HepG2 (cell line): ENCODE measurements at regions not wholly inside any gene's neighbourhood (a gene's known extent, or its start where the extent isn't known, plus 50 kb on each side); places are given as distances from the start of the nearest gene placed in this dataset.

Source experiments
- ATAC-seq: fragments of 200-7000 bp; cut with Tn5 transposase; 3 replicates; pipeline ENCODE4 v1.9.1; 2020; ENCODE audit warnings: mild to moderate bottlenecking, moderate library complexity
- BruUV-seq: library from RNA; stranded (reverse); fragments of 400-500 nt; replicated peaks from 2 replicates; lab custom pipeline; 2021; lab: Mats Ljungman, UMichigan
- CTCF ChIA-PET: fragments of 300-600 bp; formaldehyde crosslinking; extraction: SDS; loops from one replicate; lab custom pipeline; 2021; ENCODE audit warnings: low total read pairs, inconsistent platforms, low intra/inter-chr PET ratio; lab: Yijun Ruan, JAX
- POLR2A ChIA-PET: fragments of 350-600 bp; sonication (Branson Sonifier 250); formaldehyde crosslinking; loops from one replicate; lab custom pipeline; 2020; ENCODE audit warnings: antibody characterized with exemption, inconsistent platforms; lab: Yijun Ruan, JAX
- DNase-seq: peaks from one replicate; pipeline ENCODE4 v3.0.0-alpha.2; 2015; ENCODE audit warnings: low spot score
- FAIRE-seq: peaks from 3 replicates; lab custom pipeline; 2011; peaks lifted over from hg19 to GRCh38; lab: Jason Lieb, UNC
- H2AFZ ChIP-seq: one replicate; pipeline ENCODE4 v1.6.1; 2011; ENCODE audit warnings: low read length, inconsistent platforms
- H3K27ac ChIP-seq: fragments of 300-600 bp; 3 replicates; pipeline ENCODE4 v1.8.0; 2011; ENCODE audit warnings: mixed run types, mild to moderate bottlenecking, mixed read lengths, low read length, inconsistent platforms; ENCODE audit not compliant: insufficient read depth; ENCODE audit errors: extremely low read length
- H3K27me3 ChIP-seq, 2 experiments: fragments of 200-600 bp in 1 of 2; 2 replicates in 1 of 2; 3 replicates in 1 of 2; pipeline versions ENCODE4 v1.6.0 to v1.8.0; 2011; ENCODE audit warnings: low read length in 2 of 2, mild to moderate bottlenecking in 2 of 2, moderate library complexity in 2 of 2, inconsistent platforms in 1 of 2; ENCODE audit not compliant: insufficient read depth in 2 of 2, control insufficient read depth in 1 of 2
- H3K36me3 ChIP-seq, 2 experiments: fragments of 200-600 bp in 1 of 2; replicated peaks in 1 of 2; 2 replicates in 1 of 2; 3 replicates in 1 of 2; pipeline versions ENCODE4 v1.5.1 to v1.8.0; 2011; ENCODE audit warnings: low read length in 2 of 2, inconsistent platforms in 1 of 2; ENCODE audit not compliant: insufficient read depth in 2 of 2, control insufficient read depth in 1 of 2
- H3K4me1 ChIP-seq: 2 replicates; pipeline ENCODE4 v1.5.1; 2012; ENCODE audit warnings: low read length, inconsistent platforms; ENCODE audit not compliant: insufficient read depth
- H3K4me2 ChIP-seq: 2 replicates; pipeline ENCODE4 v1.6.0; 2011; ENCODE audit warnings: low read depth, low read length, inconsistent platforms
- H3K4me3 ChIP-seq, 3 experiments: fragments of 200-600 bp in 1 of 3; sonication (generic), shearing (Covaris generic) in 1 of 3; replicated peaks in 1 of 3; 2 replicates each; pipeline ENCODE4 v1.5.1; 2011 to 2016; ENCODE audit warnings: low read length in 3 of 3, inconsistent platforms in 2 of 3, low read depth in 2 of 3, mild to moderate bottlenecking in 2 of 3, control low read depth in 1 of 3, mixed read lengths in 1 of 3; ENCODE audit not compliant: insufficient read depth in 1 of 3
- H3K79me2 ChIP-seq: one replicate; pipeline ENCODE4 v1.6.1; 2011; ENCODE audit warnings: low read length, inconsistent platforms; ENCODE audit not compliant: insufficient read depth
- H3K9ac ChIP-seq: 2 replicates; pipeline ENCODE4 v1.6.0; 2011; ENCODE audit warnings: mild to moderate bottlenecking, low read depth, low read length, inconsistent platforms; ENCODE audit not compliant: insufficient read depth
- H3K9me3 ChIP-seq: 2 replicates; pipeline ENCODE4 v1.5.1; 2012; ENCODE audit warnings: mild to moderate bottlenecking, low read length
- H4K20me1 ChIP-seq: 2 replicates; pipeline ENCODE4 v1.6.0; 2011; ENCODE audit warnings: inconsistent platforms, mild to moderate bottlenecking, low read length, moderate library complexity; ENCODE audit not compliant: insufficient read depth
- DMAP1 ChIP-seq: IDR thresholded peaks from 2 replicates; pipeline ENCODE4 v1.6.1; 2016
- FOXA1 ChIP-seq, 2 experiments: fragments of 450-650 bp in 1 of 2; sonication (generic) in 1 of 2; formaldehyde crosslinking in 1 of 2; IDR thresholded peaks; 2 replicates each; pipeline versions ENCODE4 v1.4.0 to v1.6.1; 2016 to 2020; ENCODE audit warnings: missing genetic modification reagents in 1 of 2
- HNRNPLL ChIP-seq: fragments of 200-400 bp; formaldehyde crosslinking; IDR thresholded peaks from 2 replicates; pipeline ENCODE4 v1.6.1; 2017; ENCODE audit warnings: mild to moderate bottlenecking, low read depth, low read length; ENCODE audit not compliant: poor library complexity, severe bottlenecking
- MYC ChIP-seq: sonication (generic); formaldehyde crosslinking; IDR thresholded peaks from 2 replicates; pipeline ENCODE4 v1.9.0; 2021; ENCODE audit warnings: missing genetic modification reagents, borderline replicate concordance
- PAX8 ChIP-seq: sonication (generic); formaldehyde crosslinking; IDR thresholded peaks from 2 replicates; pipeline ENCODE4 v1.8.0; 2022; ENCODE audit warnings: mild to moderate bottlenecking, missing genetic modification reagents, borderline replicate concordance
- PAXIP1 ChIP-seq: sonication (generic); formaldehyde crosslinking; conservative IDR thresholded peaks from 2 replicates; pipeline ENCODE4 v1.4.0; 2020; ENCODE audit warnings: mild to moderate bottlenecking, missing genetic modification reagents, moderate library complexity
- SKIL ChIP-seq: sonication (generic); formaldehyde crosslinking; IDR thresholded peaks from 2 replicates; pipeline ENCODE4 v1.8.0; 2022; ENCODE audit warnings: missing genetic modification reagents, mild to moderate bottlenecking, moderate library complexity, borderline replicate concordance
- SRSF1 ChIP-seq: fragments of 200-400 bp; formaldehyde crosslinking; optimal IDR thresholded peaks from 2 replicates; pipeline ENCODE3; 2017; ENCODE audit warnings: mild to moderate bottlenecking, low read depth, low read length, moderate library complexity
- U2AF2 ChIP-seq: fragments of 200-400 bp; formaldehyde crosslinking; IDR thresholded peaks from 2 replicates; pipeline ENCODE4 v1.6.1; 2017; ENCODE audit warnings: low read depth, mild to moderate bottlenecking, low read length
- ZNF562 ChIP-seq: sonication (generic); formaldehyde crosslinking; IDR thresholded peaks from 2 replicates; pipeline ENCODE4 v1.8.0; 2022; ENCODE audit warnings: missing genetic modification reagents, borderline replicate concordance
- ZNF564 ChIP-seq: sonication (generic); formaldehyde crosslinking; IDR thresholded peaks from 2 replicates; pipeline ENCODE4 v1.8.1; 2023; ENCODE audit warnings: mild to moderate bottlenecking, missing genetic modification reagents
- ZNF576 ChIP-seq: sonication (generic); formaldehyde crosslinking; IDR thresholded peaks from 2 replicates; pipeline ENCODE4 v1.4.0; 2020; ENCODE audit warnings: mild to moderate bottlenecking, missing genetic modification reagents
- WGBS: methylation state at CpG from one replicate; pipeline ENCODE4 v1.1.6; 2017; ENCODE audit warnings: low lambda C conversion rate; 5-methylcytosine and 5-hydroxymethylcytosine counted together
- in situ Hi-C: cut with HindIII; loops from 2 replicates; pipeline ENCODE4 v1.10.0; 2017; ENCODE audit warnings: low pct_unique_long_range_greater_than_20kb; ENCODE audit not compliant: extremely low pct_ligation_motif_present
- intact Hi-C: fragments of 100-400 bp; cut with micrococcal nuclease; formaldehyde crosslinking; loops from one replicate; pipeline ENCODE4 v1.10.0; 2022; ENCODE audit not compliant: unreplicated experiment
- TF ChIP-seq, protein P1 (sequence below): sonication (generic); formaldehyde crosslinking; IDR thresholded peaks from 2 replicates; pipeline ENCODE4 v1.4.0; 2020; ENCODE audit warnings: missing genetic modification reagents
- TF ChIP-seq, protein P2 (sequence below): sonication (generic); formaldehyde crosslinking; IDR thresholded peaks from 2 replicates; pipeline ENCODE4 v1.4.0; 2020; ENCODE audit warnings: missing genetic modification reagents, borderline replicate concordance

DNA sequence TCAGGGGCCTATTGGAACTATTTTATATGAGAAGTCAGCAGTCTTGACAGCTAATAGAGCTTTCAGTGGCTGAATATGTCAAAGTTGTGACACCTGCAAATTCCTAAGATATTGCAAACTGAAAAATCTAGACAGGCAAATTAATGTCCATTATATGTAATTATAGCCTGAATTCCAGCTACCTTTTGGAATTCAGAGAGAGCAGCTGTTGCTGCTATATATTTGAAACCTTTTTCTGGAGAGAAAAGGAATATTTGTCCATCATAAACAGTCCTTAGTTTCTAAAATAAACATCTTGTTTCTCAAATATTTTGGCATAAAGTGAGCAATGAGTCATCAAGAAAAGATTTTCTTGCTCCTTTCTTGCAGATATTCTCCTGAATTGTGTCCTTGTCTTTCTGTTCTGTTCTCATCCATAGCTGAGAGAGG is 408.9 kb upstream of the SEMA3D start (continued):
- no peak for TF ChIP-seq SKIL (CRISPR knock-in tag)
- no peak for TF ChIP-seq HNRNPLL
- TF ChIP-seq, protein P1, sequence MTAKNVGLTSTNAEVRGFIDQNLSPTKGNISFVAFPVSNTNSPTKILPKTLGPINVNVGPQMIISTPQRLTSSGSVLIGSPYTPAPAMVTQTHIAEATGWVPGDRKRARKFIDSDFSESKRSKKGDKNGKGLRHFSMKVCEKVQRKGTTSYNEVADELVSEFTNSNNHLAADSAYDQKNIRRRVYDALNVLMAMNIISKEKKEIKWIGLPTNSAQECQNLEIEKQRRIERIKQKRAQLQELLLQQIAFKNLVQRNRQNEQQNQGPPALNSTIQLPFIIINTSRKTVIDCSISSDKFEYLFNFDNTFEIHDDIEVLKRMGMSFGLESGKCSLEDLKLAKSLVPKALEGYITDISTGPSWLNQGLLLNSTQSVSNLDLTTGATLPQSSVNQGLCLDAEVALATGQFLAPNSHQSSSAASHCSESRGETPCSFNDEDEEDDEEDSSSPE (CRISPR knock-in tag): no peak
- TF ChIP-seq U2AF2: no peak
- TF ChIP-seq, all 625 proteins: peak for 0

GRCh38 chr7:85593355-85593754 is 406.5 kb upstream of the SEMA3D start:
- Histone ChIP-seq H3K36me3 (no peaks in the 10 kb centered on the region), H3K9ac (no peak overlapping the region), H2AFZ (no peak overlapping the region), H3K4me1 (no peaks in the 10 kb centered on the region), H3K4me2 (no peak overlapping the region), H3K27me3 (no peaks in the 10 kb centered on the region; a peak in 1 of 5 replicates), H4K20me1 (no peaks in the 10 kb centered on the region), H3K79me2 (no peaks in the 10 kb centered on the region), H3K4me3 (no peak overlapping the region), H3K27ac (no peak overlapping the region), H3K9me3 (no peaks in the 10 kb centered on the region)
- POLR2A ChIA-PET: no interaction called here
- intact Hi-C loops: no loop called here
- WGBS: 19% methylated on average over 3 of the region's 3 CpGs
- no TSS peak for BruUV-seq
- no peak for FAIRE-seq
- no peak for DNase-seq
- in situ Hi-C loops: no loop called here
- CTCF ChIA-PET: no interaction called here
- ATAC-seq: no peak
- TF ChIP-seq SRSF1 (no peak), ZNF576 (CRISPR knock-in tag) (no peak), MYC (CRISPR knock-in tag) (no peak), ZNF564 (CRISPR knock-in tag) (no peak), PAX8 (CRISPR knock-in tag) (no peak), PAXIP1 (CRISPR knock-in tag) (no peak), DMAP1 (CRISPR knock-in tag) (no peak), ZNF562 (CRISPR knock-in tag) (no peak), FOXA1 (IDR thresholded peaks at IDR 0.05) (no peak), FOXA1 (CRISPR knock-in tag; IDR thresholded peaks at IDR 0.05) (no peak)
- TF ChIP-seq, protein P2, sequence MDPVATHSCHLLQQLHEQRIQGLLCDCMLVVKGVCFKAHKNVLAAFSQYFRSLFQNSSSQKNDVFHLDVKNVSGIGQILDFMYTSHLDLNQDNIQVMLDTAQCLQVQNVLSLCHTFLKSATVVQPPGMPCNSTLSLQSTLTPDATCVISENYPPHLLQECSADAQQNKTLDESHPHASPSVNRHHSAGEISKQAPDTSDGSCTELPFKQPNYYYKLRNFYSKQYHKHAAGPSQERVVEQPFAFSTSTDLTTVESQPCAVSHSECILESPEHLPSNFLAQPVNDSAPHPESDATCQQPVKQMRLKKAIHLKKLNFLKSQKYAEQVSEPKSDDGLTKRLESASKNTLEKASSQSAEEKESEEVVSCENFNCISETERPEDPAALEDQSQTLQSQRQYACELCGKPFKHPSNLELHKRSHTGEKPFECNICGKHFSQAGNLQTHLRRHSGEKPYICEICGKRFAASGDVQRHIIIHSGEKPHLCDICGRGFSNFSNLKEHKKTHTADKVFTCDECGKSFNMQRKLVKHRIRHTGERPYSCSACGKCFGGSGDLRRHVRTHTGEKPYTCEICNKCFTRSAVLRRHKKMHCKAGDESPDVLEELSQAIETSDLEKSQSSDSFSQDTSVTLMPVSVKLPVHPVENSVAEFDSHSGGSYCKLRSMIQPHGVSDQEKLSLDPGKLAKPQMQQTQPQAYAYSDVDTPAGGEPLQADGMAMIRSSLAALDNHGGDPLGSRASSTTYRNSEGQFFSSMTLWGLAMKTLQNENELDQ (CRISPR knock-in tag): no peak
